ENCODE measurements at regions not wholly inside any gene's neighbourhood (a gene's known extent, or its start where the extent isn't known, plus 50 kb on each side); places are given as distances from the start of the nearest gene placed in this dataset.

GRCh38 chr12:67761566-67761965 is 113.0 kb downstream of the DYRK2 start:
- ATAC-seq, result no peak
- DNase-seq, result no peak
- TF ChIP-seq, protein P1, sequence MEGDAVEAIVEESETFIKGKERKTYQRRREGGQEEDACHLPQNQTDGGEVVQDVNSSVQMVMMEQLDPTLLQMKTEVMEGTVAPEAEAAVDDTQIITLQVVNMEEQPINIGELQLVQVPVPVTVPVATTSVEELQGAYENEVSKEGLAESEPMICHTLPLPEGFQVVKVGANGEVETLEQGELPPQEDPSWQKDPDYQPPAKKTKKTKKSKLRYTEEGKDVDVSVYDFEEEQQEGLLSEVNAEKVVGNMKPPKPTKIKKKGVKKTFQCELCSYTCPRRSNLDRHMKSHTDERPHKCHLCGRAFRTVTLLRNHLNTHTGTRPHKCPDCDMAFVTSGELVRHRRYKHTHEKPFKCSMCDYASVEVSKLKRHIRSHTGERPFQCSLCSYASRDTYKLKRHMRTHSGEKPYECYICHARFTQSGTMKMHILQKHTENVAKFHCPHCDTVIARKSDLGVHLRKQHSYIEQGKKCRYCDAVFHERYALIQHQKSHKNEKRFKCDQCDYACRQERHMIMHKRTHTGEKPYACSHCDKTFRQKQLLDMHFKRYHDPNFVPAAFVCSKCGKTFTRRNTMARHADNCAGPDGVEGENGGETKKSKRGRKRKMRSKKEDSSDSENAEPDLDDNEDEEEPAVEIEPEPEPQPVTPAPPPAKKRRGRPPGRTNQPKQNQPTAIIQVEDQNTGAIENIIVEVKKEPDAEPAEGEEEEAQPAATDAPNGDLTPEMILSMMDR (IDR thresholded peaks at IDR 0.05), result no peak
- peaks cover 0 to 5% of the 10 kb centered on the region in 2 donors for H3K36me3 ChIP-seq (ENCODE audit: insufficient read depth in 1 of 2, low read depth in 1 of 2)
- H3K27me3 ChIP-seq (ENCODE audit: insufficient read depth in 3 of 3, low read length in 2 of 3), result no peaks in the 10 kb centered on the region
- WGBS, 3 donors, result 84 to 86% (median 86%) methylated on average over 3 of the region's 3 CpGs
- H3K4me3 ChIP-seq, result no peak overlapping the region
- no peaks in the 10 kb centered on the region for H3K9me3 ChIP-seq
- intact Hi-C loops (cut with DNase I), result no loop called here
- no peaks in the 10 kb centered on the region for H3K4me1 ChIP-seq
- H3K27ac ChIP-seq, result no peak overlapping the region

DNA sequence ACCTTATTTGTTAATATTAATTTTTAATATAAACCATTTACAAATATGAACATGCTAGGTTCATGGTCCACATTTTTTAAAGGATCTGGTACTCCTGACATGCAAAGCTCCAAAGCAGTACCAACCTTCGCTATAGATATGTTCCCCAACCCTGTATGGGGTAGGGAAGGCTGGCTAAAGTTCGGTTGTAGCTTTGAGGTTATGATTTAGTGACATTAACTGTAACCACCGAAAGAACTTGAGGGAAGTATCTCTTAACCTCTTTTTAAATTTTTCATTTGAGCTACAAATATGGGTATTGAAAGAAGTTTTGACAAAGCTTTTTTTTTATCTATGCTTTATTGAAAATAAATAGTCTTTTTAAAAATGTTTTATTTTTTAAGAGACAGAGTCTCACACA is 115.5 kb downstream of the DYRK2 start:
- ATAC-seq (no peak), DNase-seq (no peak)
- no peak overlapping the region for H3K4me3 ChIP-seq
- no peak overlapping the region for H3K27ac ChIP-seq
- no peaks in the 10 kb centered on the region for H3K27me3 ChIP-seq (ENCODE audit: insufficient read depth in 3 of 3, low read length in 2 of 3)
- TF ChIP-seq, protein P1 (IDR thresholded peaks at IDR 0.05), result no peak
- H3K36me3 ChIP-seq (ENCODE audit: insufficient read depth in 1 of 2, low read depth in 1 of 2), result peaks cover 0 to 5% of the 10 kb centered on the region in 2 donors
- WGBS, 3 donors, result 92 to 95% (median 92%) methylated on average over 3 of the region's 3 CpGs
- intact Hi-C loops (cut with DNase I), result no loop called here
- no peaks in the 10 kb centered on the region for H3K9me3 ChIP-seq
- H3K4me1 ChIP-seq, result no peaks in the 10 kb centered on the region

DNA sequence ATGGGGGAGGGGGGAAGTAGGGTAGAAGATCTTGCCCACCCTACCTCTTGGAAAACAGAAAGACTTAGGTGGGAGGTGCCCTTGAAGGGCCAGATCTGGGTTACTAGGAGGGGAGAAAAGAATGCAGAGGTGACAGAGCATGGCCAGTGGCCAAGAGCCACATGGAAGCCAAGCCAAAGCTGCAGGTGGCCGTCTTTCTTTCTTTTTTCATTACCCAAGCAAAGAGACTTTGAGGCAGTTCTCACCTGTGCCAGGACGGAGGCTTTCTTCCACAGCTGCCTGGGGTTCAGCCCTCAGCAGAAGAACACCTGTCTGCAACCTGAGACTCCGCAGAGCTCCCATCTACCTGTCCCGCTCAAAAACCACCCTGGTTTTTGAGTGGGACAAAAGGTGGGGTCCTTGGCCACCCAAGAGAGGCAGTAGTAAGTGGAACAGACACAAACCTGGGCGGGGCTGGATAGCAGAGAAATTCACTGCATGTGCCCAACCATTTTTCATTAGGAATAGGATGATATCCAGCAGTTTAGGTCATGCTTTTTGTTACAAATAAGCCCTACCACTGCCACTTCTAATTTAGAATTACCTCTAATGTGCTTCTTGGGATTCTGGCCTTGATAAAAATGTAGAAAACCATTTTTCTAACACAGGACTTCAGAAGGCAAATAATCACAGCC is 116.5 kb downstream of the DYRK2 start:
- no peaks in the 10 kb centered on the region for H3K4me1 ChIP-seq
- WGBS, 3 donors, result 86 to 93% (median 89%) methylated on average over 5 of the region's 5 CpGs
- H3K36me3 ChIP-seq (ENCODE audit: insufficient read depth in 1 of 2, low read depth in 1 of 2), result peaks cover 0 to 5% of the 10 kb centered on the region in 2 donors
- no peak overlapping the region for H3K4me3 ChIP-seq
- H3K27ac ChIP-seq, result no peak overlapping the region
- DNase-seq (no peak), ATAC-seq (no peak)
- intact Hi-C loops (cut with DNase I), result no loop called here
- H3K27me3 ChIP-seq (ENCODE audit: insufficient read depth in 3 of 3, low read length in 2 of 3), result no peaks in the 10 kb centered on the region
- H3K9me3 ChIP-seq, result no peaks in the 10 kb centered on the region
- TF ChIP-seq, protein P1 (IDR thresholded peaks at IDR 0.05), result no peak

DNA sequence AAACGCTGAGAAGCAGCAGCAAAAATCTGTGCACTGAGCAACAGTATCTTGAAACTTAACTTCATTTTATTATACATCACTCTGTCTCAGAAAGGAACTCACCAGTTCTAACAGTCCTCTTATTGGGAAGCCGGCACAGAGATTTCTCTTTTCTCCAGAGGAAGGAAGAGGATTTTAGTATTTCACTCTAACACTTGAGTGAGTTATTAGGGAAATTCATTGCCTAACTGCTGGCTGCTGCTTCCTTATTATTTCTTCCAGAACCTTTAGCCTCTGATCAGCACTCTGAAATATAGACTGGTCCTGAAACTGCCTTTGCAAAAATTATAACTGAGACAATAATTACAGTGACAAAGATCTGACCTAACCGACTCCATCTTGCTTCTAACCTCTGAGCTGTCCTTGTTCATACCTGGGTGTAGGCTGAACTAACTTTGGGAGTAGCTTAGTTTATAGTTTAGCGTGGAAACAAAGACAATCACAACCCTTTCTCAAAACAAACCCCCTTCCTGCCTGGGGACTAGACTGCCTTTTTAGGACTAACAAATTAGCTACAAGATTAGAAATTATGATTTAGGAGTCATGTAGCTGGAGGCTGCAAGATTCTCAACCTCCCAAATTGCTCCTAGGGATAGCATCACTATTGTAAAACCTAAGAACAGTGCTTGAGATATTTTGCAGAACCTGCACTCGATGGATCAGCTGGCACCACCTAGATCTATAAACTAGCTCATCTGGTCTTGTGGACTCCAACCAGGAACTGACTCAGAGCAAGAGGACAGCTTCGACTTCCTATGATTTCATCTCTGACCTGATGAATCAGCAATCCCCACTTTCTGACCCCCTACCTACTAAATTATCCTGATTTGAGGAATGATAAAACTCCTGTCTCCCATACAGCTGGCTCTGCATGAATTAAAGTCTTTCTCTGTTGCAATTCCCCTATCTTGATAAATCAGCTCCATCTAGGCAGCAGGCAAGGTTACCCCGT is 117.5 kb downstream of the DYRK2 start:
- intact Hi-C loops (cut with DNase I), result no loop called here
- 74 to 77% (median 75%) methylated on average over 7 of the region's 7 CpGs for WGBS, 3 donors
- no peak for ATAC-seq

More for the DNA sequence above, 117.5 kb downstream of the DYRK2 start:
- Histone ChIP-seq H3K9me3 (no peaks in the 10 kb centered on the region), H3K27ac (no peak overlapping the region), H3K27me3 (ENCODE audit: insufficient read depth in 3 of 3, low read length in 2 of 3) (no peaks in the 10 kb centered on the region), H3K36me3 (ENCODE audit: insufficient read depth in 1 of 2, low read depth in 1 of 2) (peaks cover 0 to 5% of the 10 kb centered on the region in 2 donors), H3K4me3 (no peak overlapping the region), H3K4me1 (no peaks in the 10 kb centered on the region)
- no peak for DNase-seq
- TF ChIP-seq, protein P1 (IDR thresholded peaks at IDR 0.05), result no peak

All from psoas muscle (tissue), 7 donors.